Motor neuron (in vitro differentiated cells): ENCODE measurements at regions not wholly inside any gene's neighbourhood (a gene's known extent, or its start where the extent isn't known, plus 50 kb on each side); places are given as distances from the start of the nearest gene placed in this dataset.

Experiments
- ATAC-seq, 8 experiments: fragments of 200-7000 bp; cut with Tn5 transposase; replicated peaks in 6 of 8; 2 replicates each; pipeline ENCODE4 v1.8.0; 2021; ENCODE audit warnings: mild to moderate bottlenecking in 8 of 8, moderate library complexity in 8 of 8
- H3K27ac ChIP-seq, 2 donors: fragments of 250-450 bp; sonication (Bioruptor Pico); 2 replicates each; pipeline ENCODE4 v1.9.0; 2021; ENCODE audit warnings: antibody characterized with exemption in 2 of 2, mild to moderate bottlenecking in 2 of 2, moderate library complexity in 1 of 2
- H3K4me1 ChIP-seq, 2 donors: fragments of 250-450 bp; sonication (Bioruptor Pico); replicated peaks in 1 of 2; 2 replicates each; pipeline ENCODE4 v1.6.1; 2021; ENCODE audit warnings: antibody characterized with exemption in 2 of 2, mild to moderate bottlenecking in 2 of 2, moderate library complexity in 1 of 2
- H3K4me3 ChIP-seq, 5 donors: fragments of 250-450 bp; sonication (Bioruptor Pico); 2 replicates each; pipeline ENCODE4 v1.9.0; 2021; ENCODE audit warnings: antibody characterized with exemption in 5 of 5, mild to moderate bottlenecking in 5 of 5, moderate library complexity in 4 of 5
- WGBS, 10 experiments: fragments of 450-650 bp; shearing (Covaris generic); methylation state at CpG; one replicate each; pipeline ENCODE4 v1.0.0; 2022; 5-methylcytosine and 5-hydroxymethylcytosine counted together
- in situ Hi-C, 9 experiments: fragments of 400-800 bp; cut with MboI; loops; one replicate each; pipeline ENCODE4 v1.15.0; 2021; ENCODE audit warnings: low sequenced_read_pairs in 9 of 9, low pct_unique_long_range_greater_than_20kb in 2 of 9; ENCODE audit not compliant: unreplicated experiment in 9 of 9

DNA sequence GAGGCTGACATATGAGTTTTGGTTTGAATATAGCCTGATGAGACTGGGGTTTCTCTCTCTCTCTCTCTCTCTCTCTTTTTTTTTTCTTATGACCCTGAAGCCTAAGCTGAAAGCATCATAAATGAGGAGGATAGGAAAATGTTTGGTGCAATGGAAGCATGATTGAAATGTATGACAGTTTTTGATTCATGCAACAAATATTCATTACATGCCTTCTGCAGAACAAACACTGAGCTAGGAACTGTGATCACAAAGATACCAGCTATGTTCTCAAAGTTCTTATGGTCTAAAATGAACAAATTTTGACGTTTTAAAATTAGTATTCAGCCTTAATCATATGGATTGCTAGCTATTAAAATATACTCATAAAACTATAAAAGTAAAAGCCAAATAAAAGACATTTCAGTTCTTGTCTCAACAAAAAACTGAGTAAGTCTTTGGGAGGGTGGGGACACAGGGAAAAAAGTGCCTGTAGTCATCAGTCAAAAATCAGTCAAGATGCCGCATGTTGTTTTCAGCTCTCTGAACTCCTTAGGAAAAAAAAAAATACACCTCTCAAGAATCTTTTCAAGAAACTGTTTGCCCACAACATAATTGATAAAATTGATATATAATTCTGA is 57.2 kb downstream of the NKX6-1 start:
- no peak overlapping the region for H3K4me3 ChIP-seq
- in situ Hi-C loops, result no loop called here
- no peak for ATAC-seq
- WGBS, 10 experiments, result 0 to 93% (median 70%) methylated on average over 1 to 2 of the region's 2 CpGs; no CpG with 5 or more reads in 2 of the 10 experiments
- H3K27ac ChIP-seq, result no peak overlapping the region
- peaks cover 46 to 71% of the 10 kb centered on the region in 2 donors for H3K4me1 ChIP-seq

DNA sequence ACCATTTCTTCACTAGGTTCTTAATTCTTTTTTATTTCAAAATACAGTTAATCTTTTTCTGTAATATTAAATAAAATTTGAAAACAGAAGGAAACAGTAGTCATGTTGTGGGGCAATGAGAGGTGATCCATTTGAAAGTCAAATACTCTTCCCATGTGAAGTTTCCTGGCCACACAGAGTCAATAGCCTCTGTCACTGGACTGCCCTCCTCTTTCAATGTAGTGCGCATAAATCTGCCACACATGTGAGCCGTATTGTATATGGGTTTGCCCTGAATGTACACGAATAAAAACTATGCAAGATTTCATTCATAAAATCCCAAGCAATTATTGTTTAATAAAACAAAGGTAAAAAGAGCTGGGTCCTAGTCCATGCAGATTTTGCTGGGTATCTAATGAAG is 59.1 kb downstream of the NKX6-1 start:
- Histone ChIP-seq H3K4me1 (peaks cover 65 to 90% of the 10 kb centered on the region in 2 donors), H3K4me3 (no peak overlapping the region), H3K27ac (no peak overlapping the region)
- in situ Hi-C loops, result no loop called here
- 0 to 72% (median 16%) methylated on average over 1 to 3 of the region's 3 CpGs; no CpG with 5 or more reads in 3 of the 10 experiments for WGBS, 10 experiments
- peak in 5 of 8 experiments; percentile 77 to 87 (median 84) for ATAC-seq

DNA sequence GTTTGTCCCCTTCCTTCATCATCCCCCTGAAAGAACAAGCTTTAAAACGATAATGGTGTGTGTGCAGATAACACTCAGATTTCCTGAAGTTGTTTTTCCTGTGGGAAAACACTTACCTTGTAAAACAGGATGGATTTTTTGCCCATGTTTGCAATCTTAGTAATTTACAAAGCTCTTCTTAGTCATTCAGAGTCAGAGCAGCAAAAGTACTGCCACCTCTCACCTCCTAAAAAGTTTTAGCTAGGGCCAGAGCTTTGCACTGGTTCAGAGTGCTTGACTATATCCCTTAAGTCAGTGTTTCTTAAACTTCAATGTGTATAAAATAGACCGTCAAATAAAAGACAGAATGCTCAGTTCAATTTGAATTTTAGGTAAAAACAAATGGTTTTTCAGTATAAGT is 62.3 kb downstream of the NKX6-1 start:
- H3K27ac ChIP-seq, result no peak overlapping the region
- 35 to 100% (median 77%) methylated on average over 1 to 2 of the region's 2 CpGs; no CpG with 5 or more reads in 1 of the 10 experiments for WGBS, 10 experiments
- no peak for ATAC-seq
- in situ Hi-C loops, result no loop called here
- peaks cover 68 to 96% of the 10 kb centered on the region in 2 donors for H3K4me1 ChIP-seq
- no peak overlapping the region for H3K4me3 ChIP-seq

DNA sequence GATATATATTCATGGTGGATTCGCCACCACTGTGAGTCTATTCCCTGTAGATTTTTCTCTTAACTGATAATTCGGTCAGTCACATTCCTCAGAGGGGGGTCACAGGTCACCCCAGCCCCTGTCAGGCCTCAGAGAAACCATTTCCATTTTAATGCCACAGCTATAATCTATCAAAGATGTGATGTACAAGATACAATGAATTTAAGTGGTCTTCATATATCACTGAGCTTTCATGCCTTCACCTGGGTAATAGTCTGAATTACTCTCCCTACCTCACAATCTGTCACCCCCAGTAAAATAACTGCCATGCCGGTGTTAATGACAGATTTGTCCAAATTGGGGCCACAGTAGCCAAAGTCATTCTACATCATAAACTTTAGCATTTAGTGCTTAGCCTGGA is 64.7 kb downstream of the NKX6-1 start:
- Histone ChIP-seq H3K4me1 (peaks cover 57 to 72% of the 10 kb centered on the region in 2 donors), H3K27ac (peak overlapping the region in 1 of 2 donors; percentile 38), H3K4me3 (no peak overlapping the region)
- in situ Hi-C loops, result no loop called here
- ATAC-seq, result peak in 5 of 8 experiments; percentile 47 to 73 (median 72)
- 0 to 40% (median 16%) methylated on average over 1 to 3 of the region's 3 CpGs; no CpG with 5 or more reads in 2 of the 10 experiments for WGBS, 10 experiments

DNA sequence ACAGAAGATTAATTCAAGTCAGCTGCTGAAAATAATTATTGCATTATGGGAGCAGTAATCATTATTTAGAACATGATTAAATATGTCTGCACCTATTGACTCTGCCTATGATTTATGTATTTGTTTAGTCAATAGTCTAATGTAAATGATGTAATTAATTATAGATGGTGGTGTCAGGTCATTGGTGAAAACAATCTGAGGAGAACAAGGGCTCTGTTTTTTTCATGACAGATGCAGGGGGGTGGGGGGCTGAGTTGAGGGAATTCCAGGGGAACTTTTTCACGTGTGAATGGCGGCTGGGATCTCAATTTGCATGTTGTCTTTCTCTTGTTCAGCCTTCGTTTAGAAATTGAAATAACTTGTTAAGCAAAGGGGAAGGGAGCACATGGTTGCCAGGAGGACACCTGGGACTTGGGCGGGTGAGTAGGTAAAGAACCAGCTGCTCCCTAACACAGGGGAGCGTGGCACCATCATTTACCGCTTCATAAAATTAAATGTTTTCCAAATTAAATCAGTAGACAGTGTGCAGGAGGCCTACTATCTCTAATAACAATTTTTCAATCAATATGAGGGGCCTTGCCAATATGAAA is 65.4 kb downstream of the NKX6-1 start:
- in situ Hi-C loops, result no loop called here
- 0 to 60% (median 13%) methylated on average over 1 to 4 of the region's 6 CpGs; no CpG with 5 or more reads in 1 of the 10 experiments for WGBS, 10 experiments
- Histone ChIP-seq H3K4me3 (no peak overlapping the region), H3K27ac (peak overlapping the region in 1 of 2 donors; percentile 38), H3K4me1 (peaks cover 51 to 65% of the 10 kb centered on the region in 2 donors)
- peak in 5 of 8 experiments; percentile 45 to 62 (median 61) for ATAC-seq

DNA sequence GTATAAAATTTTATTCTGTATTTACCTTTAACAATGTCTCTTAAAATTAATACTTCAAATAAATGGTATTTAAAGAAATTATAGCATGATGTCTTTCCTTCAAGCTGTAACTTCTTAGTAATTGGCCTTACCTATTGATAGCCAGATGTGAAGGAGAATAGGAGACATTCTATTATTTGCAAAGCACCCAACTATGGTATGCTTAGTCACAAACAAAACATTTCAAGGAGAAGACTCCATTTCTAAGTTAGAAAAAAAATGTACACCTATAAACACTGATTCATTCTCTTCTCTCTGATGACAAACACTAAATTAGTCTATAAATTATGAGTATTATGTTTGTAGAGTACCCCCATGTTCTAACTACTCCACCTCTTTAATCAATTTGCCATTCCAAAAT is 66.4 kb downstream of the NKX6-1 start:
- ATAC-seq, result no peak
- Histone ChIP-seq H3K4me1 (peaks cover 41 to 55% of the 10 kb centered on the region in 2 donors), H3K27ac (no peak overlapping the region), H3K4me3 (no peak overlapping the region)
- in situ Hi-C loops, result no loop called here

DNA sequence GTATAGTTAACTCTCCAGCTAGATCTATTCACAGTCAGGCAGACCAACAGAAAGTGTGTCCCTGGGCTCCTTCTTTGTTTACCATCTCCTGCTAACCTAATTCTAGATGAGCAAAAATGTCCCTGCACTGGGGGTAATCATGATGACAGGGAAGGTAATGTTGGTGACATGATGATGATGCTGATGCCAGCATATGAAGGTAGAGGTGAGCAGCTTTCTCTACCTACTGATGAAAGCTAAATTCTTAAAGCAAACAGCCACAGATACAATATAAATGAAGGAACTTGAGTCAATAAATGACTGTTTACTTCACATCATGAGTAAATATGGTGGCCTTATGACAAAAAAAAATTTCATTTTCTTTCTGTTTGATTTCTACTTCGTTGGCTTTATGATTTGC is 78.5 kb downstream of the NKX6-1 start:
- H3K4me3 ChIP-seq, result no peak overlapping the region
- 0 to 90% (median 25%) methylated on average over 1 of the region's 1 CpG; no CpG with 5 or more reads in 1 of the 10 experiments for WGBS, 10 experiments
- no peak overlapping the region for H3K27ac ChIP-seq
- H3K4me1 ChIP-seq, result peaks cover 21 to 22% of the 10 kb centered on the region in 2 donors
- in situ Hi-C loops, result no loop called here
- ATAC-seq, result no peak

DNA sequence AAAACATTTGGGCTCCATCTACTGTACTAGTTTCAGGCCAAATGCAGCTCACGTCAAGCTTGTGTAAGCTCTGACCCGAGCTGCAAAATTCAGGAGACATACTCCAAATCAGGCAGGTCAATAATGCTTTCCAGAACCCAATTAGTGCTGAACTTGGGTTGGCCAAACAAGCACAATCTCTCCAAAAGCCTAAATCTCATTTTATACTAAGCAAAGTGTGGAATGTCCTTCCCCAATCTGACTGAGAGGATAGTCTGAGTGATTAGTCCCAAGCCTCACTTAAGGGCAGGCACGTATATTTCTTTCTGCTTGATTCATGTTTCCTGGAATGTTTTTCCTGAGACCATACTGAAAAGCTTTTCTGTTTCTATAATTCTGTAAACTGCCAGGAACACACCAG is 79.9 kb downstream of the NKX6-1 start:
- 0 to 93% (median 74%) methylated on average over 1 to 3 of the region's 3 CpGs for WGBS, 10 experiments
- Histone ChIP-seq H3K4me1 (peaks cover 22 to 24% of the 10 kb centered on the region in 2 donors), H3K27ac (no peak overlapping the region), H3K4me3 (no peak overlapping the region)
- no peak for ATAC-seq
- in situ Hi-C loops, result no loop called here

DNA sequence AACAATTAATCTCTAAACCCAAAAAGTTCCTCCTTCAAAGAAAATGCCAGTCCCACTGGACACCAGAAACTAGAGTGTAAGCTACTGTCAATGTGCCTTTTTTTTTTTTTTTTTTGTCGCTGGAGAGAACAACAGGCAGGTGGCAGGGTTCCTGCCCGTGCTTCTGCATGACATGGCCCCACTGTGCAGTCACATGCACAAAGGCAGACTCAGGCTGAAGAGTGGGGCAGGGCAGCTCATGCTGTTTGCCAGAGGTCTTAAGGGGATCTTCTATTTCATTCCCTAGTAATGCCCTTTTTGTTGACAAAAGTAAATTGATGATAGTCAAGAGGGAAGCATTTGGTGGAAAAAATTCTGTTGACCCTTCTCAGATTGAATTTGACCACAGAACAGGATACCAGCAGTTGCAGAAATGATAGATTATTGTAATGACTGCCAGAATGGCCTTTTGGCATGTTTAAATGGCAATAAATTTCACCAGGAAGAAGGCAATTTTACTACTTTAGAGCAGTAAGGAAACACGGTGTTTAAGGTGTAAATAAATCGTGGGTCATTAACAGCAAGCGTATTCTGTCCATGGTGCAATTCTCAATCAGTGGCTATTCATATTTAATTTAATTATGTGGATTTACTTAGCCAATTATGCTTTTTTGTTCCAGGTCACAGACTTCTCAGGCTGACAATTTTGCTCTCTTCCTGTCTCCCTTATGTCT is 80.9 kb downstream of the NKX6-1 start:
- WGBS, 10 experiments, result 3 to 50% (median 19%) methylated on average over 2 to 5 of the region's 5 CpGs
- in situ Hi-C loops, result no loop called here
- peak in 5 of 8 experiments; percentile 97 to 99 (median 98) for ATAC-seq

DNA sequence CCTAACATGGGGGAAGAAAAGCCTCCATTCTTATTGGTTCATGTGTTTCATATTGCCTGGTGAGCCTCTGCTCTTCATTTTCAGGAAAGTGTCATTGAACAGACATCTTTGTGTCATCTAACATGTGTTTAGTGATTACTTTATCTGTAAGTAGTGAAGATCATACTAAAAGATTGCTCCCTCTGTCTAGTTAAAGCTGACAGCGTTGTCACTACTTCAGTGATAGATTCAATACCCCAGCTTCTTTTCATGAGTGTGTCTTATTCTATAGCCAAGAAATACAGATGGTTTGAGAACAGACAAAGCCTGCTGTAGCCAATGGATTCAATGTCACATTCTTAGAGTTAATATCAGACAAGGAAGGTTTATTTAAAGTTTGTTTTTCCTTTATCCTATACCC is 85.1 kb downstream of the NKX6-1 start:
- WGBS, 10 experiments, result 0 to 100% (median 67%) methylated on average over 1 of the region's 1 CpG; no CpG with 5 or more reads in 4 of the 10 experiments

More for the DNA sequence above, 80.9 kb downstream of the NKX6-1 start:
- no peak overlapping the region for H3K27ac ChIP-seq
- no peak overlapping the region for H3K4me3 ChIP-seq
- H3K4me1 ChIP-seq, result peaks cover 29 to 30% of the 10 kb centered on the region in 2 donors

DNA sequence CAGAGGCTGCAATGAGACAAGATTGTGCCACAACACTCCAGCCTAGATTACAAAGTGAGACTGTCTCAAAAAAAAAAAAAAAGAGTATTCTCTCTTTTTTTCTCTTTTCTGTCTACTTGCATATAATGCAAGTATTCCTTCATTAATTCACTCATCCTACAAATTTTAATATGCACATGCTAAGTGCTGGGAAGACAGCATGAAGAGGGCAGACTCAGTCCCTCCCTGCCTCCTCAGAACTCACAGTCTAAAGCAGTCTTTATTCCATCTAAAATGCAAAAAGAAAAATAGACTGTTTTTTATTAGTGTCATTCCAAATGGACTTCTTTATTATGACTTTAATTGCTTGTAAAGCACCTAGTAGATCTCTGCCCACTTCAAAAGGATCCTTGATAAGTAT is 85.6 kb downstream of the NKX6-1 start:
- H3K4me1 ChIP-seq, result peaks cover 28 to 33% of the 10 kb centered on the region in 2 donors

More for the DNA sequence above, 85.1 kb downstream of the NKX6-1 start:
- in situ Hi-C loops, result no loop called here
- H3K4me1 ChIP-seq, result peaks cover 28% of the 10 kb centered on the region in 2 donors
- no peak overlapping the region for H3K27ac ChIP-seq
- no peak for ATAC-seq
- H3K4me3 ChIP-seq, result no peak overlapping the region

DNA sequence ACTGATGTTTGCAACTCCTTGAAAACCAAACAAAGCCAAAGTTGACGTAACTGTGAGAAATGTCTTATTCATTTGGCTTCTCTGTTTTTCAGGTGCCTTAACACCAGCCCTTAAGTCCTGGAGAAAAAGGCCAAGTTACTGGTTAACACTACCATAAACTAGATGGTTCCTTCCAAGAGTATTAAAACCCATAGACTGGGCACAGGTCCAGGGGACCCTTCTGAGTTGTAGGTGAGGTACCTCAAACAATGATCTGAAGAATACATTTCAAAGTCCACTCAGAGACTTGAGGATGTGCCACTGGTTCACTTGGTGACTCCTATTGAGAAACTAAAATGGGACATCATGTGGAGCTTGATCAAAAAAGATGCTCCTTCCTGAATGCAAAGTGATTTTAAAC is 87.0 kb downstream of the NKX6-1 start:
- Histone ChIP-seq H3K4me3 (no peak overlapping the region), H3K27ac (no peak overlapping the region), H3K4me1 (peaks cover 28 to 30% of the 10 kb centered on the region in 2 donors)
- no peak for ATAC-seq
- WGBS, 10 experiments, result 29 to 100% (median 90%) methylated on average over 1 of the region's 1 CpG; no CpG with 5 or more reads in 3 of the 10 experiments
- in situ Hi-C loops, result no loop called here

More for the DNA sequence above, 85.6 kb downstream of the NKX6-1 start:
- Histone ChIP-seq H3K27ac (no peak overlapping the region), H3K4me3 (no peak overlapping the region)
- peak in 2 of 8 experiments; percentile 69 to 83 for ATAC-seq
- in situ Hi-C loops, result no loop called here
